ENCODE measurements at regions not wholly inside any gene's neighbourhood (a gene's known extent, or its start where the extent isn't known, plus 50 kb on each side); places are given as distances from the start of the nearest gene placed in this dataset.

DNA sequence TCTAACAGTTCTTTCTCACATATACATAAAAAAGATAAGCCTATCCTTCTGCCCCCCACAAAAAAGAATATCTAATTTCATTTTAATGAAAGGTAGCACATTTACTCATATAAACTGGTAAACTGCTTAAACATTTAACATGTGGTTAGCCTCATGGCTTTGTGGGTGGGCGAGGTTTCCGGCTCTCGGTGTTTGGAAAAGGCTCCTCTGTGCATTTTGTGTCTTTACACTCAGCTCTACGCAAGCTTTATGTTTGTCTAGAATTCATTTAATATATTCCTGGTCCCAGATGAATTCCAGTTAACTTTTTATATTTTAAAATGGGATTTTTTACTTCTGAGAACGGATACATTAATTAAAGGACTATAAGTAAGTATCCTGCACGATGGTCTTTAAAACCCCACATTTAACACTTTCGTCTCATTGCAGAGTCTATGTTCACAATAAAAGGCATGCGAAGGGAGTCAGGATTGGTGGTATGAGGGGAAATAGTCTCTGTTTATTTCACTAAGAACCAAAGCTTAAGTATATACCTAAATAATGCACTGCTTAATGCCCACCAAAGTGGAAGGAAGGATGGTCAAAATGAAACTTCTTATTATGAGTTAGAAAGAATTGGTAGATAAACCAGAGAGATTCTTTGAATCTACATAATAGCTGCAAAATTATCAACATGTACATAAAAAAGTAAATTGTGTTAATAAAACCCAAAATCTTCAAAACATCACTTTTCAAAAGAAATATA lies 197.2 kb downstream of the CRPPA start (continued):
- no peak for TF ChIP-seq CBX5 (IDR thresholded peaks at IDR 0.05; ENCODE audit: borderline replicate concordance, low read depth)

GRCh38 chr7:16212610-16213009 lies 208.7 kb downstream of the CRPPA start:
- no peaks in the 10 kb centered on the region for H3K36me3 ChIP-seq (ENCODE audit: control insufficient read depth, insufficient read depth, low read length)
- 21% methylated on average over 3 of the region's 3 CpGs for WGBS (ENCODE audit: insufficient coverage, low coverage, missing lambda C conversion rate)
- peak overlapping the region; percentile 23; the same call in 1 of the 2 replicates for H3K4me2 ChIP-seq (ENCODE audit: insufficient read depth, low read length)
- peaks cover 0 to 5% of the 10 kb centered on the region in 2 experiments; a peak in 1 of 5 replicates for H3K4me1 ChIP-seq (replicated peaks in 1 of 2; ENCODE audit: control insufficient read depth in 2 of 2, insufficient read depth in 2 of 2, low read length in 2 of 2)
- H2AFZ ChIP-seq (ENCODE audit: low read depth, low read length) = peak overlapping the region; percentile 72
- intact Hi-C loops (cut with micrococcal nuclease) = no loop called here
- H3K27ac ChIP-seq (ENCODE audit: extremely low read depth, low read depth, low read length) = 0 out of 3 replicates have a peak overlapping the region, but pooled peaks have one; percentile 26
- CTCF ChIA-PET (ENCODE audit: low intra/inter-chr PET ratio) = no interaction called here
- no peak overlapping the region for H3K9ac ChIP-seq (ENCODE audit: insufficient read depth in 1 of 2, low read depth in 2 of 2, low read length in 2 of 2)
- ATAC-seq (peak; percentile 86), DNase-seq (ENCODE audit: extremely low read depth in 1 of 4, low spot score in 3 of 4) (peak in 2 of 4 experiments; percentile 13 to 24), FAIRE-seq (peak; percentile 55)
- H4K20me1 ChIP-seq (replicated peaks; ENCODE audit: control insufficient read depth, insufficient read depth, low read length) = no peaks in the 10 kb centered on the region
- no TSS peak for BruUV-seq (replicated peaks)
- H3K9me1 ChIP-seq (ENCODE audit: control insufficient read depth, insufficient read depth, low read length) = no peaks in the 10 kb centered on the region
- POLR2A ChIA-PET = no interaction called here
- H3K79me2 ChIP-seq (ENCODE audit: control insufficient read depth, insufficient read depth, low read length) = no peaks in the 10 kb centered on the region
- no peaks in the 10 kb centered on the region; the same call in 1 of the 2 replicates for H3K9me3 ChIP-seq (replicated peaks; ENCODE audit: control insufficient read depth, insufficient read depth, low read depth, low read length)
- in situ Hi-C loops (cut with MboI) = no loop called here
- H3K4me3 ChIP-seq = no peak overlapping the region
- no peaks in the 10 kb centered on the region for H3K27me3 ChIP-seq (ENCODE audit: control insufficient read depth in 2 of 2, insufficient read depth in 2 of 2, low read length in 2 of 2)
- TF ChIP-seq CHD7 (IDR thresholded peaks at IDR 0.05; ENCODE audit: low read depth, low read length) (no peak), YY1 (IDR thresholded peaks at IDR 0.05; ENCODE audit: borderline replicate concordance in 1 of 3, control insufficient read depth in 1 of 3, extremely low read depth in 1 of 3, insufficient read depth in 3 of 3, insufficient read length in 1 of 3, insufficient replicate concordance in 2 of 3, low read depth in 1 of 3, low read length in 2 of 3) (no peak), ZNF76 (CRISPR knock-in tag; IDR thresholded peaks at IDR 0.05; ENCODE audit: borderline replicate concordance) (no peak)
- TF ChIP-seq, protein P1, sequence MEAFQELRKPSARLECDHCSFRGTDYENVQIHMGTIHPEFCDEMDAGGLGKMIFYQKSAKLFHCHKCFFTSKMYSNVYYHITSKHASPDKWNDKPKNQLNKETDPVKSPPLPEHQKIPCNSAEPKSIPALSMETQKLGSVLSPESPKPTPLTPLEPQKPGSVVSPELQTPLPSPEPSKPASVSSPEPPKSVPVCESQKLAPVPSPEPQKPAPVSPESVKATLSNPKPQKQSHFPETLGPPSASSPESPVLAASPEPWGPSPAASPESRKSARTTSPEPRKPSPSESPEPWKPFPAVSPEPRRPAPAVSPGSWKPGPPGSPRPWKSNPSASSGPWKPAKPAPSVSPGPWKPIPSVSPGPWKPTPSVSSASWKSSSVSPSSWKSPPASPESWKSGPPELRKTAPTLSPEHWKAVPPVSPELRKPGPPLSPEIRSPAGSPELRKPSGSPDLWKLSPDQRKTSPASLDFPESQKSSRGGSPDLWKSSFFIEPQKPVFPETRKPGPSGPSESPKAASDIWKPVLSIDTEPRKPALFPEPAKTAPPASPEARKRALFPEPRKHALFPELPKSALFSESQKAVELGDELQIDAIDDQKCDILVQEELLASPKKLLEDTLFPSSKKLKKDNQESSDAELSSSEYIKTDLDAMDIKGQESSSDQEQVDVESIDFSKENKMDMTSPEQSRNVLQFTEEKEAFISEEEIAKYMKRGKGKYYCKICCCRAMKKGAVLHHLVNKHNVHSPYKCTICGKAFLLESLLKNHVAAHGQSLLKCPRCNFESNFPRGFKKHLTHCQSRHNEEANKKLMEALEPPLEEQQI (IDR thresholded peaks at IDR 0.05) = no peak
